Hematopoietic multipotent progenitor cell treated with erythropoietin and hydrocortisone succinate and interleukin-3 and kit ligand, for 8 days (in vitro differentiated cells): ENCODE measurements at regions not wholly inside any gene's neighbourhood (a gene's known extent, or its start where the extent isn't known, plus 50 kb on each side); places are given as distances from the start of the nearest gene placed in this dataset.
"Not testable (repeated sequence)": the region's sequence is repeated elsewhere in the genome, so short reads cannot be mapped to it uniquely, and the experiment has no call there.

Experiments used
- DNase-seq: peaks from one replicate; pipeline ENCODE4 v3.0.0-alpha.2; 2015

GRCh38 chr14:53242898-53243297 is 89.8 kb upstream of the DDHD1 start:
- not testable (repeated sequence) for DNase-seq

- DNase-seq = no peak
These were observed 84.4 kb upstream of the DDHD1 start for GRCh38 chr14:53237488-53237887.

DNA sequence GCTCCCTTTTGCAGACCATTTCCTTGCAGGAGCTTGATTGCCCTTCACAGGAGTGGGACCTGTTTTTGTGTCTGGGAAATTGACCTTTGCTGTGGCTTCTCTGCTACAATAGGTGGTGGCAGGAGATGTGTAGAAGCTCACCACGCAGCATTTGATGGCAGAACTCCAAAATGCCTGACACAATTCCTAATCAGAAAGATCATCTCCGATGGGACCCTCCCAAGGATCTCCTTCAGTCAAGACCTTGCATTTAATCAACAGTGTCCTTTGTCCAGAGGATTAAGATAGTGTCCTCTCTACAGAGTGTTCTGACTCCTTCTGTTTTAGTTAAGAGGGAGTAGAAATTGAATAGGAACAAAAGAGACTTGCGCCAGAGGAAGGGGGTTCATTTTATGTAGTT is 83.6 kb upstream of the DDHD1 start:
- no peak for DNase-seq

DNA sequence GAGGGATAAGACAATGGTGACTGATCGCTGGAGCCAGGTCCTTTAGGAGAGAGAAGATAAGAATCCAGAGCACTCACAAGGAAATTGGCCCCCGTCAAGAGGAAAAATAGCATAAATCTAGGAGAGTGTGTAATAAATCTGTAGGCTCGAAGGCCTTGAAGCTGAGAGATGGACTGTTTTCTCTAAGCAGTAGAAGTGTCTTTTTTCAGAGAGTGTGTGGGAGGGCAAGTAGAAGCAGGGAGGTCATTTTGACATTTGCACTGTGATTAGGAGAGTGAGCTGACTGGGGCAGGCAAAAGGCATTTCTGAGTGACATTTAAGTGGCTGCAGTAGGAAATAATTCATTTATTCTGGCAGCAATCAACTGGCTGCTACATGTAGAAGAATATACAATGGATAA is 78.0 kb upstream of the DDHD1 start:
- no peak for DNase-seq

DNA sequence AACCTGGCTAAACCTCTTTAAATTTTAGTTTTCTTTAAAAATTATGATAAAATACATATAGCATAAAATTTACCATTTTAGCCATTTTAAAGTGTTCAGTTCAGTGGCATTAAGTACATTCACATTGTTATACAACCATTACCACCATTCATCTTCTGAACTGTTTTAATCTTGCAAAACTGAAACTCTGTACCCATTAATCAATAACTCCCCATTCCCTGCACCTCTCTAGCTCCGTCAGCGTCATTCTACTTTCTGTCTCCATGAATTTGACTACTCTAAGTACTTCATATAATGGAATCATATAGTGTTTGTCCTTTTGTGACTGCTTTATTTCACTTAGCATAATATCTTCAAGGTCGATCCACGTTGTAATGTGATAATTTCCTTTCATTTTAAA is 75.8 kb upstream of the DDHD1 start:
- no peak for DNase-seq

DNA sequence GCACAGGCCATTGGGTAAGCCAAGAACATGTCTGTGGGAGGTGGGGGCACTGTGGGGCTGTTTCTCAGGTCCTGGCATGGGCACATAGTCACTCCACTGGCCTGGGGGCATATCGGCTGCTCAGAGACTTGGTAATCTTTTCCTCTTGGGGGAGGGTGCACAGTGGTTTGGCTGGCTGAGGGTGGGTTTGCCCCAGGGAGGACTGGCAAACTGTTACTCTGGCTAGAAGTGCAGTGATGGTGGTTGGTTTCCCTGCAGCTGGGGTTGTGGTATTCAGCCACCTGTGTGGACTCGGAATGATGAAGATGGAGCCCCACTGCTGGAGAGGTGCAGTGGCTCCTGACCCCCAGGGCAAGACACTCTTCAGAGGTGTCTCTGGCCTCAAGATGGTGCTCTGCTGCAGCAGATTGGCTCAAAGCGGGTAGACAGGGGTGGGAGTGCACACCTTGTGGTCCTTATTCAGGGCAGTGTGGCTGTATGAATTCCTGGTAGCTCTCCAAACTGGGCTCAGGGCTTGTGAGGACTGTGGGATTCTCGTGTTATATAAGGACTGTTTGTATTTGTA is 74.1 kb upstream of the DDHD1 start:
- DNase-seq = no peak

DNA sequence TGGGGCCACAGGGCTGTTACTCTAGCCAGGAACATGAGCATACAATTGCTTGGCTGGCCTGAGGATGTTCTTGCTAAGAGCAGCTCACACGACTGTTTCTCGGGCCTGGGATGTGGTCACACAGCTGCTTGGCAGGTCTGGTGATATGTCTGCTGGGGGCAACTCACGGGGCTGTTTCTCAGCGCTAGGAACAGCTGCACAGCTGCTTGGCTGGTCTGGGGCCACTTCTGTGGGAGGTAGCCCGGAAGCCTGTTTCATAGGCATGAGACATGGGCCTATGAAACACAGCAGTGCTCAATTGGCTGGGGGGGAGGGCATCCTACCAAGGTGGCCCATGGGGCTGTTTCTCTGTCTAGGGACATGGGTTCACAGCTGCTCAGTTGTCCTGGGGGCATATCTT is 73.4 kb upstream of the DDHD1 start:
- DNase-seq = no peak

DNA sequence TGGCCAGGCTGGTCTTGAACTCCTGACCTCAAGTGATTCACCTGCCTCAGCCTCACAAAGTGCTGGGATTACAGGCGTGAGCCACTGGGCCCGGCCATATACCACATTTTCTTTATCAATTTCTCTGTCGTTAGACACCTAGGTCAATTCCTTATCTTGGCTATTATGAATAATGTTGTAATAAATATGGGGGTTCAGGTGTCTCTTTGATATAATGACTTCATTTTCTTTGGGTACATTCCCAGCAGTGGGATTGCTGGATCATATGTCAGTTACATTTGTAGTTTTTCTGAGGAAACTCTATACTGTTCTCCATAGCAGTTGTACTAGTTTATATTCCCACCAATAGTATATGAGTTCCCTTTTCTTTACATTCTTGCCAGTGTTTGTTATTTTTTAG is 67.8 kb upstream of the DDHD1 start:
- DNase-seq = no peak

GRCh38 chr14:53218161-53218560 is 65.0 kb upstream of the DDHD1 start:
- DNase-seq = peak; percentile 4

DNA sequence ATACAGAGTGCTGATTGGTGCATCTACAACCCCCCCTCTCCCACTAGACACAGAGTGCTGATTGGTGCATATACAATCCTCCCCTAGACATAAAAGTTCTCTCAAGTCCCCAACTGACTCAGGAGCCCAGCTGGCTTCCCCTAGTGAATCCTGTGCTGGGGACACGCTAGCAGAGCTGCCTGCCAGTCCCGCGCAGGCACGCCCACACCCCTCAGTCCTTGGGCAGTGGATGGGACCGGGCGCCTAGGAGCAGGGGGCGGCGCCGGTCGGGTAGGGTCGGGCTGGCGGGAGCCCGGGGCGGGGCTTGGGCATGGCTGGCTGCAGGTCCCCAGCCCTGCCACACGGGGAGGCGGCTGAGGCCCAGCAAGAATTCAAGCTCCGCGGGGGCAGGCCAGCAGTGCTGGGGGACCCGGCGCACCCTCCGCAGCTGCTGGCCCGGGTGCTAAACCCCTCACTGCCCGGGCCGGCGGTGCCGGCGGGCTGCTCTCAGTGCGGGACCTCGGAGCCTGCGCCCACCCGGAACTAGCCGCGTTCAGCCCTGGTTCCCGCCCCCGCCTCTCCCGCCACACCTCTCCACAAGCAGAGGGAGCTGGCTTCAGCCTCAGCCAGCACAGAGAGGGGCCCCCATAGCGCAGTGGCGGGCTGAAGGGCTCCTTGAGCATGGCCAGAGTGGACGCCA is 64.3 kb upstream of the DDHD1 start:
- DNase-seq = peak; percentile 85

DNA sequence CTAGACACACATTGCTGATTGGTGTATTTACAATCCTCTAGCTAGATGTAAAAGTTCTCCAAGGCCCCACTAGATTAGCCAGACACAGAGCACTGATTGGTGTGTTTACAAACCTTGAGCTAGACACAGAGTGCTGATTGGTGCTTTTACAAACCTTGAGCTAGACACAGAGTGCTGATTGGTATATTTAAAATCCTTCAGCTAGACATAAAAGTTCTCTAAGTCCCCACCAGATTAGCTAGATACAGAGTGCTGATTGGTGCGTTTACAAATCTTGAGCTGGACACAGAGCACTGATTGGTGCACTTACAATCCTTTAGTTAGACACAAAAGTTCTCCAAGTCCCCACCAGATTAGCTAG is 63.8 kb upstream of the DDHD1 start:
- DNase-seq = not testable (repeated sequence)

DNA sequence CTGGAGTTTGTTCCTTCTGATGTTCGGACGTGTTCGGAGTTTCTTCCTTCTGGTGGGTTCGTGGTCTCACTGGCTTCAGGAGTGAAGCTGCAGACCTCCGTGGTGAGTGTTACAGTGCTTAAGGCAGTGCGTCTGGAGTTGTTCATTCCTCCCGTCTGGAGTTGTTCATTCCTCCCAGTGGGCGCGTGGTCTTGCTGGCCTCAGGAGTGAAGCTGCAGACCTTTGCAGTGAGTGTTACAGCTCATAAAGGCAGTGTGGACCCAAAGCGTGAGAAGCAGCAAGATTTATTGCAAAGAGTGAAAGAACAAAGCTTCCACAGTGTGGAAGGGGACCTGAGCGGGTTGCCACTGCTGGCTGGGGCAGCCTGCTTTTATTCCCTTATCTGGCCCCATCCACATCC is 63.4 kb upstream of the DDHD1 start:
- DNase-seq = not testable (repeated sequence)

DNA sequence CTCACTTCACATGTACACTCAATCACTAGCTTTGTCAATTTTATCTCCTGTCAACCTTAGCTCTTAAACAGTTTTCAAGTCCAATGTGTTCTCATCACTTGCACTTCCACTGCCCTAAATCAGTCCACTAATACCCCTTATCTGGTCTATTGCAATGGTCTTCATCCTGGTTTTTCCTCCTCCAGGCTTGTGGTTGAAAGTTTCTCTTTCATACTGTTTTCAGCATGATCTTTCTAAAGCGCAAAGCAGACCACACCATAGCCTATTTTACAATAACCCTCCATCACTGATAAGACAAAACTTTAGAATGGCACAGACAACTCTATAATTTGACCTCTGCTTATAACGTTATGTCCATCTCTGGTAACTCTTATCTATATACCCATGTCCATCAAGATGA is 62.0 kb upstream of the DDHD1 start:
- DNase-seq = no peak

GRCh38 chr14:53214384-53214783 is 61.3 kb upstream of the DDHD1 start:
- no peak for DNase-seq

GRCh38 chr14:53213761-53214160 is 60.6 kb upstream of the DDHD1 start:
- DNase-seq = no peak

DNA sequence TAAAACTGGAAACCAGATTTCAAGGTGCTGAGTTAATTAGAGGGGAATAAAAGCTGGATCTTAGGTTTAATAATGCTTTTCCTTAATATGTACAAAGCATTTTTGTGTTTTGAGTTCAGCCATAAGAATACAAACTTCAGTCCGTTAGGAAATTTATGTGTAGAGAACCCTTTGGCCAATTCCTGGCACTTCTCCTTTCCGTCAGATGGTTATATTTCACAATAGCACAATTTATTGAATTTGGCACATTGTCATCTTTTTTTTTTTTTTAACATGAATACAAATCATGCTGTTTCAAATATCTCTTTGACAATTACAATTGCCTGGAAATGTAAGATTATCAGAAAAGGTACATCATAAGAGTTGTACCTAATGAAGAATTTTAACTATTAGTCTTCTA is 56.2 kb upstream of the DDHD1 start:
- DNase-seq = no peak
